NT2/D1 (cell line): ENCODE measurements at regions not wholly inside any gene's neighbourhood (a gene's known extent, or its start where the extent isn't known, plus 50 kb on each side); places are given as distances from the start of the nearest gene placed in this dataset.

Source experiments
- DNase-seq: peaks from one replicate; pipeline ENCODE4 v3.0.0-alpha.2; 2011; ENCODE audit warnings: low read depth, low spot score
- H3K27me3 ChIP-seq: 2 replicates; pipeline ENCODE4 v1.6.0; 2011; ENCODE audit warnings: mild to moderate bottlenecking; ENCODE audit not compliant: insufficient read length, insufficient read depth
- H3K36me3 ChIP-seq: 2 replicates; pipeline ENCODE4 v1.6.1; 2011; ENCODE audit warnings: mild to moderate bottlenecking, low read length, mixed read lengths; ENCODE audit not compliant: insufficient read depth, insufficient read length
- H3K4me1 ChIP-seq: 2 replicates; pipeline ENCODE4 v1.5.1; 2011; ENCODE audit not compliant: insufficient read depth, insufficient read length
- H3K4me3 ChIP-seq: 2 replicates; pipeline ENCODE4 v1.5.1; 2011; ENCODE audit warnings: low read depth; ENCODE audit not compliant: insufficient read length
- H3K9ac ChIP-seq: 2 replicates; pipeline ENCODE4 v1.6.0; 2011; ENCODE audit warnings: low read depth; ENCODE audit not compliant: insufficient read length
- H3K9me3 ChIP-seq: 2 replicates; pipeline ENCODE4 v1.5.1; 2011; ENCODE audit warnings: mild to moderate bottlenecking, low read length; ENCODE audit not compliant: insufficient read depth
- SUZ12 ChIP-seq: IDR thresholded peaks from 2 replicates; pipeline ENCODE4 v1.6.1; 2011; ENCODE audit not compliant: insufficient read length, insufficient read depth; ENCODE audit errors: extremely low read depth
- YY1 ChIP-seq: IDR thresholded peaks from 2 replicates; pipeline ENCODE4 v1.6.1; 2011; ENCODE audit not compliant: insufficient read length, insufficient read depth
- ZNF274 ChIP-seq: IDR thresholded peaks from 2 replicates; pipeline ENCODE4 v1.6.1; 2011; ENCODE audit warnings: mild to moderate bottlenecking, low read depth, low read length

GRCh38 chr10:57468894-57469432 lies 798.7 kb downstream of the IPMK start:
- TF ChIP-seq SUZ12 (no peak), ZNF274 (no peak), YY1 (no peak)
- DNase-seq: no peak
- no peaks in the 10 kb centered on the region for H3K27me3 ChIP-seq
- H3K9me3 ChIP-seq: no peaks in the 10 kb centered on the region
- no peak overlapping the region for H3K9ac ChIP-seq
- no peak overlapping the region for H3K4me3 ChIP-seq
- H3K4me1 ChIP-seq: no peaks in the 10 kb centered on the region
- H3K36me3 ChIP-seq: no peaks in the 10 kb centered on the region

GRCh38 chr10:57465155-57465554 lies 802.5 kb downstream of the IPMK start:
- TF ChIP-seq YY1: no peak
- no peak for TF ChIP-seq SUZ12
- TF ChIP-seq ZNF274: no peak
- no peak overlapping the region for H3K9ac ChIP-seq
- no peaks in the 10 kb centered on the region for H3K9me3 ChIP-seq
- no peaks in the 10 kb centered on the region for H3K27me3 ChIP-seq
- no peak overlapping the region for H3K4me3 ChIP-seq
- DNase-seq: no peak
- H3K36me3 ChIP-seq: no peaks in the 10 kb centered on the region
- no peaks in the 10 kb centered on the region for H3K4me1 ChIP-seq

GRCh38 chr10:57460540-57460939 lies 807.2 kb downstream of the IPMK start:
- no peaks in the 10 kb centered on the region for H3K4me1 ChIP-seq
- TF ChIP-seq ZNF274 (no peak), YY1 (no peak), SUZ12 (no peak)
- no peaks in the 10 kb centered on the region for H3K27me3 ChIP-seq
- no peak overlapping the region for H3K9ac ChIP-seq
- H3K9me3 ChIP-seq: no peaks in the 10 kb centered on the region
- H3K36me3 ChIP-seq: no peaks in the 10 kb centered on the region
- DNase-seq: no peak
- no peak overlapping the region for H3K4me3 ChIP-seq

- H3K4me1 ChIP-seq: no peaks in the 10 kb centered on the region
- TF ChIP-seq YY1 (no peak), ZNF274 (no peak), SUZ12 (no peak)
- H3K9me3 ChIP-seq: no peaks in the 10 kb centered on the region
- H3K9ac ChIP-seq: no peak overlapping the region
- no peak for DNase-seq
- H3K36me3 ChIP-seq: no peaks in the 10 kb centered on the region
- H3K4me3 ChIP-seq: no peak overlapping the region
- H3K27me3 ChIP-seq: no peaks in the 10 kb centered on the region
Observed at GRCh38 chr10:57457972-57458512, 809.7 kb downstream of the IPMK start.

GRCh38 chr10:57430376-57430775 lies 837.3 kb downstream of the IPMK start:
- Histone ChIP-seq H3K27me3 (no peaks in the 10 kb centered on the region), H3K36me3 (no peaks in the 10 kb centered on the region)
- TF ChIP-seq YY1: no peak
- no peak for TF ChIP-seq SUZ12
- TF ChIP-seq ZNF274: no peak

GRCh38 chr10:57420881-57421280 lies 846.8 kb downstream of the IPMK start:
- Histone ChIP-seq H3K9ac (no peak overlapping the region), H3K27me3 (no peaks in the 10 kb centered on the region), H3K4me1 (no peaks in the 10 kb centered on the region), H3K9me3 (no peaks in the 10 kb centered on the region), H3K36me3 (no peaks in the 10 kb centered on the region), H3K4me3 (no peak overlapping the region)
- DNase-seq: no peak
- TF ChIP-seq YY1 (no peak), SUZ12 (no peak), ZNF274 (no peak)

More at GRCh38 chr10:57430376-57430775, 837.3 kb downstream of the IPMK start:
- H3K9ac ChIP-seq: no peak overlapping the region
- H3K4me1 ChIP-seq: no peaks in the 10 kb centered on the region
- H3K4me3 ChIP-seq: no peak overlapping the region
- no peak for DNase-seq
- H3K9me3 ChIP-seq: no peaks in the 10 kb centered on the region

- no peak for DNase-seq
- TF ChIP-seq ZNF274 (no peak), YY1 (no peak), SUZ12 (no peak)
- no peak overlapping the region for H3K4me3 ChIP-seq
Observed at GRCh38 chr10:57418476-57418875, 849.2 kb downstream of the IPMK start.

GRCh38 chr10:57395923-57396322 lies 871.8 kb downstream of the IPMK start:
- no peaks in the 10 kb centered on the region for H3K4me1 ChIP-seq
- H3K4me3 ChIP-seq: no peak overlapping the region
- no peaks in the 10 kb centered on the region for H3K36me3 ChIP-seq
- H3K9ac ChIP-seq: no peak overlapping the region
- DNase-seq: no peak
- H3K27me3 ChIP-seq: no peaks in the 10 kb centered on the region
- H3K9me3 ChIP-seq: no peaks in the 10 kb centered on the region
- TF ChIP-seq YY1: no peak
- no peak for TF ChIP-seq ZNF274
- no peak for TF ChIP-seq SUZ12

More at GRCh38 chr10:57418476-57418875, 849.2 kb downstream of the IPMK start:
- no peaks in the 10 kb centered on the region for H3K9me3 ChIP-seq
- H3K4me1 ChIP-seq: no peaks in the 10 kb centered on the region
- H3K9ac ChIP-seq: no peak overlapping the region
- no peaks in the 10 kb centered on the region for H3K36me3 ChIP-seq
- no peaks in the 10 kb centered on the region for H3K27me3 ChIP-seq
